HepG2 (cell line): ENCODE measurements at regions not wholly inside any gene's neighbourhood (a gene's known extent, or its start where the extent isn't known, plus 50 kb on each side); places are given as distances from the start of the nearest gene placed in this dataset.
"Not testable (repeated sequence)": the region's sequence is repeated elsewhere in the genome, so short reads cannot be mapped to it uniquely, and the experiment has no call there.

Experiments
- ATAC-seq: fragments of 200-7000 bp; cut with Tn5 transposase; 3 replicates; pipeline ENCODE4 v1.9.1; 2020; ENCODE audit warnings: mild to moderate bottlenecking, moderate library complexity
- BruUV-seq: library from RNA; stranded (reverse); fragments of 400-500 nt; replicated peaks from 2 replicates; lab custom pipeline; 2021; lab: Mats Ljungman, UMichigan
- CTCF ChIA-PET: fragments of 300-600 bp; formaldehyde crosslinking; extraction: SDS; loops from one replicate; lab custom pipeline; 2021; ENCODE audit warnings: low total read pairs, inconsistent platforms, low intra/inter-chr PET ratio; lab: Yijun Ruan, JAX
- POLR2A ChIA-PET: fragments of 350-600 bp; sonication (Branson Sonifier 250); formaldehyde crosslinking; loops from one replicate; lab custom pipeline; 2020; ENCODE audit warnings: antibody characterized with exemption, inconsistent platforms; lab: Yijun Ruan, JAX
- DNase-seq: peaks from one replicate; pipeline ENCODE4 v3.0.0-alpha.2; 2015; ENCODE audit warnings: low spot score
- FAIRE-seq: peaks from 3 replicates; lab custom pipeline; 2011; peaks lifted over from hg19 to GRCh38; lab: Jason Lieb, UNC
- H2AFZ ChIP-seq: one replicate; pipeline ENCODE4 v1.6.1; 2011; ENCODE audit warnings: low read length, inconsistent platforms
- H3K27ac ChIP-seq: fragments of 300-600 bp; 3 replicates; pipeline ENCODE4 v1.8.0; 2011; ENCODE audit warnings: mixed run types, mild to moderate bottlenecking, mixed read lengths, low read length, inconsistent platforms; ENCODE audit not compliant: insufficient read depth; ENCODE audit errors: extremely low read length
- H3K27me3 ChIP-seq, 2 experiments: fragments of 200-600 bp in 1 of 2; 2 replicates in 1 of 2; 3 replicates in 1 of 2; pipeline versions ENCODE4 v1.6.0 to v1.8.0; 2011; ENCODE audit warnings: low read length in 2 of 2, mild to moderate bottlenecking in 2 of 2, moderate library complexity in 2 of 2, inconsistent platforms in 1 of 2; ENCODE audit not compliant: insufficient read depth in 2 of 2, control insufficient read depth in 1 of 2
- H3K36me3 ChIP-seq, 2 experiments: fragments of 200-600 bp in 1 of 2; replicated peaks in 1 of 2; 2 replicates in 1 of 2; 3 replicates in 1 of 2; pipeline versions ENCODE4 v1.5.1 to v1.8.0; 2011; ENCODE audit warnings: low read length in 2 of 2, inconsistent platforms in 1 of 2; ENCODE audit not compliant: insufficient read depth in 2 of 2, control insufficient read depth in 1 of 2
- H3K4me1 ChIP-seq: 2 replicates; pipeline ENCODE4 v1.5.1; 2012; ENCODE audit warnings: low read length, inconsistent platforms; ENCODE audit not compliant: insufficient read depth
- H3K4me2 ChIP-seq: 2 replicates; pipeline ENCODE4 v1.6.0; 2011; ENCODE audit warnings: low read depth, low read length, inconsistent platforms
- H3K4me3 ChIP-seq, 3 experiments: fragments of 200-600 bp in 1 of 3; sonication (generic), shearing (Covaris generic) in 1 of 3; replicated peaks in 1 of 3; 2 replicates each; pipeline ENCODE4 v1.5.1; 2011 to 2016; ENCODE audit warnings: low read length in 3 of 3, inconsistent platforms in 2 of 3, low read depth in 2 of 3, mild to moderate bottlenecking in 2 of 3, control low read depth in 1 of 3, mixed read lengths in 1 of 3; ENCODE audit not compliant: insufficient read depth in 1 of 3
- H3K79me2 ChIP-seq: one replicate; pipeline ENCODE4 v1.6.1; 2011; ENCODE audit warnings: low read length, inconsistent platforms; ENCODE audit not compliant: insufficient read depth
- H3K9ac ChIP-seq: 2 replicates; pipeline ENCODE4 v1.6.0; 2011; ENCODE audit warnings: mild to moderate bottlenecking, low read depth, low read length, inconsistent platforms; ENCODE audit not compliant: insufficient read depth
- H3K9me3 ChIP-seq: 2 replicates; pipeline ENCODE4 v1.5.1; 2012; ENCODE audit warnings: mild to moderate bottlenecking, low read length
- H4K20me1 ChIP-seq: 2 replicates; pipeline ENCODE4 v1.6.0; 2011; ENCODE audit warnings: inconsistent platforms, mild to moderate bottlenecking, low read length, moderate library complexity; ENCODE audit not compliant: insufficient read depth
- GATAD1 ChIP-seq: IDR thresholded peaks from 2 replicates; pipeline ENCODE4 v1.6.1; 2016; ENCODE audit warnings: missing genetic modification reagents, missing compliant biosample characterization
- MTF2 ChIP-seq: sonication (generic); formaldehyde crosslinking; IDR thresholded peaks from 2 replicates; pipeline ENCODE4 v1.5.0; 2020; ENCODE audit warnings: missing genetic modification reagents, borderline replicate concordance
- PAWR ChIP-seq: sonication (generic); formaldehyde crosslinking; IDR thresholded peaks from 2 replicates; pipeline ENCODE4 v1.4.0; 2020; ENCODE audit warnings: missing genetic modification reagents, mild to moderate bottlenecking, borderline replicate concordance
- POLR2A ChIP-seq, 2 experiments: IDR thresholded peaks; 2 replicates each; pipeline ENCODE4 v1.6.1; 2011; ENCODE audit warnings: low read depth in 2 of 2, low read length in 2 of 2, mild to moderate bottlenecking in 1 of 2, moderate library complexity in 1 of 2; ENCODE audit not compliant: insufficient read depth in 1 of 2
- SP2 ChIP-seq: sonication (generic); formaldehyde crosslinking; IDR thresholded peaks from 2 replicates; pipeline ENCODE4 v1.5.1; 2020; ENCODE audit warnings: mild to moderate bottlenecking, missing genetic modification reagents
- SSRP1 ChIP-seq: IDR thresholded peaks from 2 replicates; pipeline ENCODE4 v1.6.1; 2016; ENCODE audit warnings: control low read depth
- ZNF75D ChIP-seq: sonication (generic); formaldehyde crosslinking; IDR thresholded peaks from 2 replicates; pipeline ENCODE4 v1.8.1; 2023; ENCODE audit warnings: missing genetic modification reagents, mild to moderate bottlenecking, borderline replicate concordance
- ZNF83 ChIP-seq: sonication (generic); formaldehyde crosslinking; IDR thresholded peaks from 2 replicates; pipeline ENCODE4 v1.4.0; 2020; ENCODE audit warnings: missing genetic modification reagents, mild to moderate bottlenecking, borderline replicate concordance
- WGBS: methylation state at CpG from one replicate; pipeline ENCODE4 v1.1.6; 2017; ENCODE audit warnings: low lambda C conversion rate; 5-methylcytosine and 5-hydroxymethylcytosine counted together
- in situ Hi-C: cut with HindIII; loops from 2 replicates; pipeline ENCODE4 v1.10.0; 2017; ENCODE audit warnings: low pct_unique_long_range_greater_than_20kb; ENCODE audit not compliant: extremely low pct_ligation_motif_present
- intact Hi-C: fragments of 100-400 bp; cut with micrococcal nuclease; formaldehyde crosslinking; loops from one replicate; pipeline ENCODE4 v1.10.0; 2022; ENCODE audit not compliant: unreplicated experiment

DNA sequence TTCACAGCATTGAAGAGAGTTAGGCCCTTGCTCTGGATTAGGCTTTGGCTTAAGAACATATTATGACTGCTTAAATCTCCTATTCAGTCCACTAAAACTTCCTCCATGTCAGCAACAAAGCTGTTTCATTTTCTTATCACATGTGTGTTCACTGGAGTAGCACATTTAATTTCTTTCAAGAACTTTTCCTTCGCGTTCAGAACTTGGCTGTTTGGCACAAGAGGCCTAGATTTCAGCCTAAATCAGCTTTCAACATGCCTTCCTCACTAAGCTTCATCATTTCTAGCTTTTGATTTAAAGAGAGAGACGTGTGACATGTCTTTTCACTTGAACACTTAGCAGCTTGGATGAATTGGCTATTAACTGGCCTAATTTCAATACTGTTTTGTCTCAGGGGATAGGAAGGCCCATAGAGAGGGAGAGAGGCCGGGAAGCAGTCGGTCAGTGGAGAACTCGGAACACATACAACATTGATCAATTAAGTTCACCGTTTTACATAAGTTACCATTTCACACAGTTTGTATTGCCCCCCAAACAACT is 885.2 kb upstream of the AUTS2 start:
- TF ChIP-seq MTF2 (CRISPR knock-in tag) (no peak), ZNF83 (CRISPR knock-in tag) (no peak), PAWR (no peak), GATAD1 (CRISPR knock-in tag) (no peak), SP2 (CRISPR knock-in tag) (no peak), POLR2A (IDR thresholded peaks at IDR 0.05; ENCODE audit: insufficient read depth in 1 of 2, low read depth in 2 of 2, low read length in 2 of 2) (no peak), SSRP1 (CRISPR knock-in tag) (no peak), ZNF75D (CRISPR knock-in tag) (no peak)
- H3K9me3 ChIP-seq = peaks cover 10% of the 10 kb centered on the region
- 19% methylated on average over 7 of the region's 7 CpGs for WGBS
- no peaks in the 10 kb centered on the region for H3K79me2 ChIP-seq
- ChIA-PET CTCF (no interaction called here), POLR2A (no interaction called here)
- H2AFZ ChIP-seq = no peak overlapping the region
- DNase-seq (no peak), FAIRE-seq (no peak), ATAC-seq (no peak)
- intact Hi-C loops (no loop called here), in situ Hi-C loops (no loop called here)
- H3K4me3 ChIP-seq = no peak overlapping the region
- H3K4me2 ChIP-seq = no peak overlapping the region
- H3K36me3 ChIP-seq = no peaks in the 10 kb centered on the region
- H3K27ac ChIP-seq = no peak overlapping the region
- no peak overlapping the region for H3K9ac ChIP-seq
- no peaks in the 10 kb centered on the region for H3K27me3 ChIP-seq
- H4K20me1 ChIP-seq = no peaks in the 10 kb centered on the region
- no TSS peak for BruUV-seq
- H3K4me1 ChIP-seq = no peaks in the 10 kb centered on the region

DNA sequence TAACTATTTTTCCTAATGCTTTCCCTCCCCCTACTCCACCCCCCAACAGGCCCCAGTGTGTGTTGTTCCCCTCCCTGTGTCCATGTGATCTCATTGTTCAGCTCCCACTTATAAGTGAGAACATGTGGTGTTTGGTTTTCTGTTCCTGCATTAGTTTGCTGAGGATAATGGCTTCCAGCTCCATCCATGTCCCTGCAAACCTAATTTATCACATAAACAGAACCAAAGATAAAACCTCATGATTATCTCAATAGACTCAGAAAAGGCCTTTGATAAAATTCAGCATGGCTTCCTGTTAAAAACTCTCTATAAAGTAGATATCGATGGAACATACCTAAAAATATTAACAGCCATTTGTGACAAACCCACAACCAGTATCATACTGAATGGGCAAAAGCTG is 884.1 kb upstream of the AUTS2 start:
- H3K36me3 ChIP-seq, H3K27ac ChIP-seq, in situ Hi-C loops, H3K79me2 ChIP-seq, H3K9ac ChIP-seq, H3K4me1 ChIP-seq, H4K20me1 ChIP-seq, H3K4me3 ChIP-seq, CTCF ChIA-PET, POLR2A ChIA-PET, H3K4me2 ChIP-seq, ATAC-seq, H3K27me3 ChIP-seq, BruUV-seq, FAIRE-seq, H2AFZ ChIP-seq, DNase-seq, intact Hi-C loops, H3K9me3 ChIP-seq: not testable (repeated sequence)
- WGBS = 43% methylated on average over 1 of the region's 1 CpG
